ENCODE measurements at regions not wholly inside any gene's neighbourhood (a gene's known extent, or its start where the extent isn't known, plus 50 kb on each side); places are given as distances from the start of the nearest gene placed in this dataset.

DNA sequence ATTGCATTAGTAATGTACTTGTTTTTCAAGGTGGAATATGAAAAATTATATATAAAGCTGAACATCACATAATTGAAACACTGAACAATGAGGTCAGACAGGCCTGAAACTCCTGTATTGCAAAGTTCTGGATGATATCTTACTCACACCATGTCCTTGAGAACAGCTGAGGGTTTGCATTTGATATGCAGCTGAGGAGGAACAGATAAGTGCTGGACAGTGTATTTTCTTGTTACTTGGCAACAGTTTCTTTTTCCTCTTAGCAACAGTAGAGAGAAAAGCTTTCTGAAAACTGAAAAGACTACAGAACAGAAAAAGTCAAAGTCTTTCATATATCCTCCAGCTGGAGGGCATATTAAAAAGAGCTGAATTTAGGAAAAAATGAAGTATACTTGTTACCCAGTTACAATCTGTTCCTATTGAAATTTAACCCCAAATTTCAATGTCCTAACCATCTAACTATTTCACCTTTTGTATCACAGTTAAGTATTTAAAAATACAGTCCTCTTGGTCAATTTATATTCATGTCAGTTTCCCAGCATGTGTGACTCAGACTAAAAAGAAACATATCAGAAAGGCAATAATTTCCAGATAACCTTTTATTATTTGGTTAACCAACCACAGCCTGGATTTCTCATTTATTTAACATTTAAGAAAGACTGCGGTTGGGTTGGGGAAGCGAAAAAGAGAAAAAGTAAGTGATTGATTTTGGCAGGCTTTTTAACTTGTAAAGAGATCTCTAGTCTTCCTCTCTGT, 733.0 kb upstream of the DPPA4 start:
- TF ChIP-seq NFE2L1 (CRISPR knock-in tag; IDR thresholded peaks at IDR 0.05): no peak
- no peak for TF ChIP-seq CREM (CRISPR knock-in tag; IDR thresholded peaks at IDR 0.05)
- TF ChIP-seq, protein P1, sequence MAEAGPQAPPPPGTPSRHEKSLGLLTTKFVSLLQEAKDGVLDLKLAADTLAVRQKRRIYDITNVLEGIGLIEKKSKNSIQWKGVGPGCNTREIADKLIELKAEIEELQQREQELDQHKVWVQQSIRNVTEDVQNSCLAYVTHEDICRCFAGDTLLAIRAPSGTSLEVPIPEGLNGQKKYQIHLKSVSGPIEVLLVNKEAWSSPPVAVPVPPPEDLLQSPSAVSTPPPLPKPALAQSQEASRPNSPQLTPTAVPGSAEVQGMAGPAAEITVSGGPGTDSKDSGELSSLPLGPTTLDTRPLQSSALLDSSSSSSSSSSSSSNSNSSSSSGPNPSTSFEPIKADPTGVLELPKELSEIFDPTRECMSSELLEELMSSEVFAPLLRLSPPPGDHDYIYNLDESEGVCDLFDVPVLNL (CRISPR knock-in tag; IDR thresholded peaks at IDR 0.05; ENCODE audit: borderline replicate concordance, low read depth): no peak
- TF ChIP-seq OVOL2 (CRISPR knock-in tag; IDR thresholded peaks at IDR 0.05; ENCODE audit: borderline replicate concordance): no peak
- TF ChIP-seq, protein P2, sequence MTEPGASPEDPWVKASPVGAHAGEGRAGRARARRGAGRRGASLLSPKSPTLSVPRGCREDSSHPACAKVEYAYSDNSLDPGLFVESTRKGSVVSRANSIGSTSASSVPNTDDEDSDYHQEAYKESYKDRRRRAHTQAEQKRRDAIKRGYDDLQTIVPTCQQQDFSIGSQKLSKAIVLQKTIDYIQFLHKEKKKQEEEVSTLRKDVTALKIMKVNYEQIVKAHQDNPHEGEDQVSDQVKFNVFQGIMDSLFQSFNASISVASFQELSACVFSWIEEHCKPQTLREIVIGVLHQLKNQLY (CRISPR knock-in tag; IDR thresholded peaks at IDR 0.05): no peak
- TF ChIP-seq KAT7 (CRISPR knock-in tag; IDR thresholded peaks at IDR 0.05; ENCODE audit: borderline replicate concordance): no peak
- ChIA-PET POLR2A (no interaction called here), CTCF (no interaction called here)
- Mint-ChIP-seq H3K9me3 (peaks cover 29% of the 10 kb centered on the region), H3K27me3 (ENCODE audit: low read depth) (no peaks in the 10 kb centered on the region), H3K36me3 (peaks cover 27% of the 10 kb centered on the region), H3K4me3 (no peak overlapping the region), H3K4me1 (no peaks in the 10 kb centered on the region), H3K27ac (no peak overlapping the region)
- ATAC-seq: no peak
- DNase-seq (ENCODE audit: low spot score): no peak

DNA sequence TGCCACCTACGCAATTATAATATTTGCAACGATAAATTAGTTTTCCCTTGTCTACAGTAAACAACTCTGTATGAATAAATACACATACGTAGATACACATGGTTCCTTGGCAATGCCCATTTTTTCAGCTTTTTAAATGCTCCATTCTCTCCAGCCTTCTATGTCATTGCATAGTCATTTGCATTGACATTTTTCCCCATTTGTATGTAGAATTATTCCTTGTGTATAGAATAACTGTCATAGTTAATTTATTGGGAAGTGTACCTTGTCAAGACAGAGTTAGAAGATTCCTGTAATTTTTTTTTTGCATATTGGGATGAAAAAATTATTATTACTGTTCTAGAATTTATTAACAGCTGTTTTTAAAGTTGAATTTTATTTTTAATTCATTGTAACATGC, 736.7 kb upstream of the DPPA4 start:
- ATAC-seq (no peak), DNase-seq (ENCODE audit: low spot score) (no peak)
- Mint-ChIP-seq H3K36me3 (peaks cover 27% of the 10 kb centered on the region), H3K4me3 (no peak overlapping the region), H3K27me3 (ENCODE audit: low read depth) (no peaks in the 10 kb centered on the region), H3K4me1 (no peaks in the 10 kb centered on the region), H3K9me3 (peaks cover 29% of the 10 kb centered on the region), H3K27ac (no peak overlapping the region)
- CTCF ChIA-PET: no interaction called here
- TF ChIP-seq, protein P3, sequence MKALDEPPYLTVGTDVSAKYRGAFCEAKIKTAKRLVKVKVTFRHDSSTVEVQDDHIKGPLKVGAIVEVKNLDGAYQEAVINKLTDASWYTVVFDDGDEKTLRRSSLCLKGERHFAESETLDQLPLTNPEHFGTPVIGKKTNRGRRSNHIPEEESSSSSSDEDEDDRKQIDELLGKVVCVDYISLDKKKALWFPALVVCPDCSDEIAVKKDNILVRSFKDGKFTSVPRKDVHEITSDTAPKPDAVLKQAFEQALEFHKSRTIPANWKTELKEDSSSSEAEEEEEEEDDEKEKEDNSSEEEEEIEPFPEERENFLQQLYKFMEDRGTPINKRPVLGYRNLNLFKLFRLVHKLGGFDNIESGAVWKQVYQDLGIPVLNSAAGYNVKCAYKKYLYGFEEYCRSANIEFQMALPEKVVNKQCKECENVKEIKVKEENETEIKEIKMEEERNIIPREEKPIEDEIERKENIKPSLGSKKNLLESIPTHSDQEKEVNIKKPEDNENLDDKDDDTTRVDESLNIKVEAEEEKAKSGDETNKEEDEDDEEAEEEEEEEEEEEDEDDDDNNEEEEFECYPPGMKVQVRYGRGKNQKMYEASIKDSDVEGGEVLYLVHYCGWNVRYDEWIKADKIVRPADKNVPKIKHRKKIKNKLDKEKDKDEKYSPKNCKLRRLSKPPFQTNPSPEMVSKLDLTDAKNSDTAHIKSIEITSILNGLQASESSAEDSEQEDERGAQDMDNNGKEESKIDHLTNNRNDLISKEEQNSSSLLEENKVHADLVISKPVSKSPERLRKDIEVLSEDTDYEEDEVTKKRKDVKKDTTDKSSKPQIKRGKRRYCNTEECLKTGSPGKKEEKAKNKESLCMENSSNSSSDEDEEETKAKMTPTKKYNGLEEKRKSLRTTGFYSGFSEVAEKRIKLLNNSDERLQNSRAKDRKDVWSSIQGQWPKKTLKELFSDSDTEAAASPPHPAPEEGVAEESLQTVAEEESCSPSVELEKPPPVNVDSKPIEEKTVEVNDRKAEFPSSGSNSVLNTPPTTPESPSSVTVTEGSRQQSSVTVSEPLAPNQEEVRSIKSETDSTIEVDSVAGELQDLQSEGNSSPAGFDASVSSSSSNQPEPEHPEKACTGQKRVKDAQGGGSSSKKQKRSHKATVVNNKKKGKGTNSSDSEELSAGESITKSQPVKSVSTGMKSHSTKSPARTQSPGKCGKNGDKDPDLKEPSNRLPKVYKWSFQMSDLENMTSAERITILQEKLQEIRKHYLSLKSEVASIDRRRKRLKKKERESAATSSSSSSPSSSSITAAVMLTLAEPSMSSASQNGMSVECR (CRISPR knock-in tag; IDR thresholded peaks at IDR 0.05; ENCODE audit: borderline replicate concordance): no peak
- TF ChIP-seq TEAD1 (CRISPR knock-in tag; IDR thresholded peaks at IDR 0.05) (no peak), IRF2 (CRISPR knock-in tag; IDR thresholded peaks at IDR 0.05; ENCODE audit: borderline replicate concordance, low read depth) (no peak), CBFB (CRISPR knock-in tag; IDR thresholded peaks at IDR 0.05; ENCODE audit: low read depth) (no peak)
- TF ChIP-seq, protein P4, sequence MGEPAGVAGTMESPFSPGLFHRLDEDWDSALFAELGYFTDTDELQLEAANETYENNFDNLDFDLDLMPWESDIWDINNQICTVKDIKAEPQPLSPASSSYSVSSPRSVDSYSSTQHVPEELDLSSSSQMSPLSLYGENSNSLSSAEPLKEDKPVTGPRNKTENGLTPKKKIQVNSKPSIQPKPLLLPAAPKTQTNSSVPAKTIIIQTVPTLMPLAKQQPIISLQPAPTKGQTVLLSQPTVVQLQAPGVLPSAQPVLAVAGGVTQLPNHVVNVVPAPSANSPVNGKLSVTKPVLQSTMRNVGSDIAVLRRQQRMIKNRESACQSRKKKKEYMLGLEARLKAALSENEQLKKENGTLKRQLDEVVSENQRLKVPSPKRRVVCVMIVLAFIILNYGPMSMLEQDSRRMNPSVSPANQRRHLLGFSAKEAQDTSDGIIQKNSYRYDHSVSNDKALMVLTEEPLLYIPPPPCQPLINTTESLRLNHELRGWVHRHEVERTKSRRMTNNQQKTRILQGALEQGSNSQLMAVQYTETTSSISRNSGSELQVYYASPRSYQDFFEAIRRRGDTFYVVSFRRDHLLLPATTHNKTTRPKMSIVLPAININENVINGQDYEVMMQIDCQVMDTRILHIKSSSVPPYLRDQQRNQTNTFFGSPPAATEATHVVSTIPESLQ (CRISPR knock-in tag; IDR thresholded peaks at IDR 0.05): no peak
- POLR2A ChIA-PET: no interaction called here

DNA sequence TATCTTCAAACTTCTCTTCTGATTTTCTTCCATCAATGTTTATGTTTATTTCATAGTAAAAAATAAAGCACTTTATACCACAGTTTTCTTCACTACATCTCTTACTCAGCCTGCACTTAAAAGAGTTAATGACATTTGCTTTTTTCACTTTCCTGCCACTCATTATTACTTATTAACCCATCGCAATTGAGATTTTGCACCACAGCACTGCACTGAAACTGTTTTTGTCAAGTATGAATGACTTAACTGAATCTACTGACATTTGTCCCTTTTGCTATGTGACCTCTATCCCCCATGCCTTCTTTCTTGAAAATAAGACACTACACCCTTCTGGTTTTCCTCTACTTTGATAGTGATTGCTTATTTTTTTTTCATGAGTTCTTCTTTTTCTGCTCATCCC, 739.7 kb upstream of the DPPA4 start:
- no peak for ATAC-seq
- DNase-seq (ENCODE audit: low spot score): no peak
- Mint-ChIP-seq H3K27me3 (ENCODE audit: low read depth) (no peaks in the 10 kb centered on the region), H3K36me3 (peaks cover 11% of the 10 kb centered on the region), H3K4me1 (no peaks in the 10 kb centered on the region), H3K4me3 (no peak overlapping the region), H3K9me3 (peaks cover 13% of the 10 kb centered on the region), H3K27ac (no peak overlapping the region)
- POLR2A ChIA-PET: no interaction called here
- CTCF ChIA-PET: no interaction called here
- TF ChIP-seq MXD4 (CRISPR knock-in tag; IDR thresholded peaks at IDR 0.05; ENCODE audit: borderline replicate concordance): no peak
- no peak for TF ChIP-seq HMGA2 (CRISPR knock-in tag; IDR thresholded peaks at IDR 0.05)
- TF ChIP-seq ZNF396 (CRISPR knock-in tag; IDR thresholded peaks at IDR 0.05; ENCODE audit: borderline replicate concordance): no peak
- TF ChIP-seq, protein P5, sequence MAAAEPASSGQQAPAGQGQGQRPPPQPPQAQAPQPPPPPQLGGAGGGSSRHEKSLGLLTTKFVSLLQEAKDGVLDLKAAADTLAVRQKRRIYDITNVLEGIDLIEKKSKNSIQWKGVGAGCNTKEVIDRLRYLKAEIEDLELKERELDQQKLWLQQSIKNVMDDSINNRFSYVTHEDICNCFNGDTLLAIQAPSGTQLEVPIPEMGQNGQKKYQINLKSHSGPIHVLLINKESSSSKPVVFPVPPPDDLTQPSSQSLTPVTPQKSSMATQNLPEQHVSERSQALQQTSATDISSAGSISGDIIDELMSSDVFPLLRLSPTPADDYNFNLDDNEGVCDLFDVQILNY (CRISPR knock-in tag; IDR thresholded peaks at IDR 0.05): no peak
- no peak for TF ChIP-seq GABPB1 (CRISPR knock-in tag; IDR thresholded peaks at IDR 0.05)
- TF ChIP-seq ZNF138 (CRISPR knock-in tag; conservative IDR thresholded peaks at IDR 0.05): no peak
- TF ChIP-seq ZBTB21 (CRISPR knock-in tag; IDR thresholded peaks at IDR 0.05; ENCODE audit: borderline replicate concordance): no peak
- TF ChIP-seq CREM (CRISPR knock-in tag; IDR thresholded peaks at IDR 0.05): no peak

Data from WTC11 (cell line).